PC-3 (cell line): ENCODE measurements at regions not wholly inside any gene's neighbourhood (a gene's known extent, or its start where the extent isn't known, plus 50 kb on each side); places are given as distances from the start of the nearest gene placed in this dataset.

ENCODE experiments used
- CTCF ChIP-seq: fragments of 300-600 bp; sonication (generic); conservative IDR thresholded peaks from 2 replicates; pipeline ENCODE4 v1.5.1; 2017; ENCODE audit warnings: antibody characterized with exemption, low read depth, mild to moderate bottlenecking, low read length
- EZH2 ChIP-seq: fragments of 300-600 bp; sonication (generic); IDR thresholded peaks from one replicate; pipeline ENCODE4 v1.6.1; 2017; ENCODE audit warnings: antibody characterized with exemption, mild to moderate bottlenecking, low read length; ENCODE audit not compliant: unreplicated experiment
- EZH2phosphoT487 ChIP-seq: fragments of 300-600 bp; sonication (generic); IDR thresholded peaks from 2 replicates; pipeline ENCODE4 v1.6.1; 2018; ENCODE audit warnings: mild to moderate bottlenecking, antibody characterized with exemption, low read length, borderline replicate concordance

DNA sequence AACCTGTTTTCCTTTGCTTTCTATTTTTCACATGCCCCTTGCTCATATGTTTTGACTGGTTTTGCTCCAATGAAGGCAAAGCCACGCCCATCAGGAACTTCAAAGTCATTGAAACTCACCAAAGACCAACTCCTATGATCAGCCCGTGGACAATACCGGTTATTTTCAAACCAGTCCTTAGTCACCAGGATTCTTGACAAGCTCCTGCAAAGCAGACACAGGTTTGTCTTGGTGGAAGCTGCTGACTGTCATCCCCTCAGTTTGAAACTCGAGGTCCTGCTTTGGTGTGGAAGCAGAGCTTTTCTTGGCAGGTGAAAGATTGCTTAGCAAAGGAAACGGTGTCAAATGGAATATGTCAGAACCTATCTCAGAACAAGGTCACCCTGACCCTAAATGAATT, 384.7 kb upstream of the CXADR start:
- TF ChIP-seq EZH2phosphoT487 (no peak), CTCF (no peak), EZH2 (no peak)
